Loucy (cell line): ENCODE measurements at regions not wholly inside any gene's neighbourhood (a gene's known extent, or its start where the extent isn't known, plus 50 kb on each side); places are given as distances from the start of the nearest gene placed in this dataset.

Experiments used
- H2AFZ ChIP-seq: fragments of 200-600 bp; sonication (generic); 2 replicates; pipeline ENCODE4 v1.6.0; 2016; ENCODE audit warnings: antibody characterized with exemption, mild to moderate bottlenecking, low read length, moderate library complexity
- H3F3A ChIP-seq: fragments of 200-600 bp; 2 replicates; pipeline ENCODE4 v1.6.0; 2016; ENCODE audit warnings: antibody characterized with exemption, low read depth, mild to moderate bottlenecking
- H3K27me3 ChIP-seq: fragments of 200-600 bp; sonication (generic); 2 replicates; pipeline ENCODE4 v1.6.1; 2014; ENCODE audit warnings: low read length, mild to moderate bottlenecking; ENCODE audit not compliant: insufficient read depth, poor library complexity, severe bottlenecking
- H3K36me3 ChIP-seq: fragments of 200-600 bp; sonication (generic); 2 replicates; pipeline ENCODE4 v1.6.1; 2016; ENCODE audit warnings: low read length; ENCODE audit not compliant: insufficient read depth
- H3K4me1 ChIP-seq: fragments of 200-600 bp; sonication (generic); 2 replicates; pipeline ENCODE4 v1.5.1; 2014; ENCODE audit warnings: low read length, mild to moderate bottlenecking; ENCODE audit not compliant: insufficient read depth, poor library complexity, severe bottlenecking
- H3K4me2 ChIP-seq: fragments of 200-600 bp; sonication (generic); 2 replicates; pipeline ENCODE4 v1.6.0; 2014; ENCODE audit warnings: antibody characterized with exemption, low read length, low read depth, mild to moderate bottlenecking; ENCODE audit not compliant: poor library complexity, severe bottlenecking
- H3K4me3 ChIP-seq: fragments of 200-600 bp; sonication (generic); 2 replicates; pipeline ENCODE4 v1.5.1; 2014; ENCODE audit warnings: low read length, mild to moderate bottlenecking, mixed read lengths; ENCODE audit not compliant: poor library complexity, severe bottlenecking
- H3K79me2 ChIP-seq: fragments of 200-600 bp; sonication (generic); 2 replicates; pipeline ENCODE4 v1.6.1; 2014; ENCODE audit warnings: low read length; ENCODE audit not compliant: insufficient read depth
- H3K9ac ChIP-seq: fragments of 200-600 bp; sonication (generic); 2 replicates; pipeline ENCODE4 v1.6.0; 2014; ENCODE audit warnings: mild to moderate bottlenecking, low read depth, low read length, moderate library complexity; ENCODE audit not compliant: poor library complexity, severe bottlenecking
- H3K9me2 ChIP-seq: fragments of 200-600 bp; sonication (generic); replicated peaks from 2 replicates; pipeline ENCODE4 v1.6.1; 2016; ENCODE audit warnings: low read depth, low read length, mixed read lengths
- H3K9me3 ChIP-seq: fragments of 200-600 bp; sonication (generic); 2 replicates; pipeline ENCODE4 v1.6.1; 2014; ENCODE audit warnings: mild to moderate bottlenecking, antibody characterized with exemption, low read length, low read depth; ENCODE audit not compliant: insufficient read depth
- H4K20me1 ChIP-seq: fragments of 200-600 bp; sonication (generic); 2 replicates; pipeline ENCODE4 v1.6.0; 2014; ENCODE audit warnings: antibody characterized with exemption, low read length, mild to moderate bottlenecking; ENCODE audit not compliant: insufficient read depth, poor library complexity, severe bottlenecking
- CTCF ChIP-seq: fragments of 200-600 bp; sonication (generic); conservative IDR thresholded peaks from 2 replicates; pipeline ENCODE4 v1.5.1; 2014; ENCODE audit warnings: mild to moderate bottlenecking, antibody characterized with exemption, low read length
- EZH2phosphoT487 ChIP-seq: fragments of 200-600 bp; IDR thresholded peaks from 2 replicates; pipeline ENCODE4 v1.6.1; 2018; ENCODE audit warnings: antibody characterized with exemption, mild to moderate bottlenecking, moderate library complexity, borderline replicate concordance

DNA sequence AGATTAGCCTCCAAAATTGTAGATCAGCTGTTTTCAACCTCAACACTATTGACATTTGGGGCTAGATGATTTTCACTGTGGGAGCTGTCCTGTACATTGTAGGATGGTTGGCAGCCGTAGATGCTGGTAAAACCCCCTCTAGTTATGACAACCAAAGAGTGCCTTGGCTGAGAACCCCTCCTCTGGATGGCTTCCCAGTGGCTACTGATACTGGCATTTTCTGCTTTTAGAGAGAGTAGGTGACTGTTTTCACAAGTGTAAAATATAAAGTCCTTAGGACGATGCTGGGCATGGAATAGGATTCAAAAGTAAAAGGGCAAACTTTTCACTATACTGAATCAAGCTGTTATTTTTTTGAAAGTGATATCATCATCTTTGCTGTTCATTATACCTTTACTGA is 1048.8 kb upstream of the EEF2KMT start:
- Histone ChIP-seq H3K9me3 (no peaks in the 10 kb centered on the region), H3K27me3 (no peaks in the 10 kb centered on the region)

GRCh38 chr16:6144463-6144862 is 1046.9 kb upstream of the EEF2KMT start:
- Histone ChIP-seq H3K27me3 (no peaks in the 10 kb centered on the region), H3F3A (no peaks in the 10 kb centered on the region), H3K4me1 (no peaks in the 10 kb centered on the region), H3K9ac (no peak overlapping the region), H3K79me2 (no peaks in the 10 kb centered on the region), H3K9me3 (no peaks in the 10 kb centered on the region), H3K4me3 (no peak overlapping the region), H3K36me3 (no peaks in the 10 kb centered on the region), H4K20me1 (no peaks in the 10 kb centered on the region), H3K4me2 (no peak overlapping the region), H3K9me2 (no peaks in the 10 kb centered on the region), H2AFZ (no peak overlapping the region)
- no peak for TF ChIP-seq EZH2phosphoT487

More for the DNA sequence above, 1048.8 kb upstream of the EEF2KMT start:
- H4K20me1 ChIP-seq = no peaks in the 10 kb centered on the region
- no peaks in the 10 kb centered on the region for H3K36me3 ChIP-seq
- no peak for TF ChIP-seq EZH2phosphoT487
- no peak for TF ChIP-seq CTCF
- H3K79me2 ChIP-seq = no peaks in the 10 kb centered on the region
- H3K4me2 ChIP-seq = no peak overlapping the region
- H2AFZ ChIP-seq = no peak overlapping the region
- H3K4me3 ChIP-seq = no peak overlapping the region
- no peaks in the 10 kb centered on the region for H3K4me1 ChIP-seq
- no peak overlapping the region for H3K9ac ChIP-seq
- no peaks in the 10 kb centered on the region for H3K9me2 ChIP-seq
- no peaks in the 10 kb centered on the region for H3F3A ChIP-seq

DNA sequence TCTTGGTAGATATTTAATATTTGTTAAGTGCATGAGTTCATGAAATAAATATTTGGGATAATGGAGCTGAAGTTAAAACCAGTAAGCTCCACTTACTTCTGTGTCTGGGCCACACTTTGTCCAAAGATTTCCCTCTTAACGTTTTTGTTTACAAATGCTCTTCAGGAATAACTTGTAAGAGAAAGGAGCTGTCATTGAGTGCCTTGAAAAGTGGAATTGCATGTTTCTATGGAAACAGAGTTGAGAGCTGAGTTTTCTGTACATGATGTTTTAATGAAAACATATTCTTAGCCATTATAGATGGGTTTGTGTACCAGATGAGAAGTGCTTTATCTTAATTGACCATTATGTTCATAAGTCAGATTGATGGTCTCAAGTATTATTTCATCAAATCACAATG is 1045.4 kb upstream of the EEF2KMT start:
- Histone ChIP-seq H3K4me2 (no peak overlapping the region), H3K9me3 (no peaks in the 10 kb centered on the region), H3K27me3 (no peaks in the 10 kb centered on the region), H3K79me2 (no peaks in the 10 kb centered on the region), H3K4me3 (no peak overlapping the region), H2AFZ (no peak overlapping the region), H3K9ac (no peak overlapping the region), H3K4me1 (no peaks in the 10 kb centered on the region), H3K36me3 (no peaks in the 10 kb centered on the region), H3K9me2 (no peaks in the 10 kb centered on the region), H3F3A (no peaks in the 10 kb centered on the region), H4K20me1 (no peaks in the 10 kb centered on the region)
- no peak for TF ChIP-seq EZH2phosphoT487
- TF ChIP-seq CTCF = no peak

- H3K4me1 ChIP-seq = no peaks in the 10 kb centered on the region
- no peak overlapping the region for H3K9ac ChIP-seq
- H3K9me3 ChIP-seq = no peaks in the 10 kb centered on the region
- H3K79me2 ChIP-seq = no peaks in the 10 kb centered on the region
- H2AFZ ChIP-seq = no peak overlapping the region
- H3K36me3 ChIP-seq = no peaks in the 10 kb centered on the region
- no peak overlapping the region for H3K4me3 ChIP-seq
- H3K9me2 ChIP-seq = no peaks in the 10 kb centered on the region
- no peaks in the 10 kb centered on the region for H3K27me3 ChIP-seq
- no peaks in the 10 kb centered on the region for H3F3A ChIP-seq
- no peak overlapping the region for H3K4me2 ChIP-seq
- no peaks in the 10 kb centered on the region for H4K20me1 ChIP-seq
- TF ChIP-seq CTCF (no peak), EZH2phosphoT487 (no peak)
Measured at GRCh38 chr16:6133009-6133557, 1035.5 kb upstream of the EEF2KMT start.
